Spleen (tissue), 7 donors: ENCODE measurements at regions not wholly inside any gene's neighbourhood (a gene's known extent, or its start where the extent isn't known, plus 50 kb on each side); places are given as distances from the start of the nearest gene placed in this dataset.
"Not testable (repeated sequence)": the region's sequence is repeated elsewhere in the genome, so short reads cannot be mapped to it uniquely, and the experiment has no call there.

Source experiments
- POLR2A ChIP-seq, 3 donors: fragments of 450-650 bp; IDR thresholded peaks; one replicate each; pipeline ENCODE4 v1.5.1; 2017; ENCODE audit warnings: antibody characterized with exemption in 3 of 3, mild to moderate bottlenecking in 1 of 3
- TF ChIP-seq, protein P1 (sequence below), 11 experiments: fragments of 200-600 bp in 7 of 11; fragments of 450-650 bp in 4 of 11; sonication (generic) in 4 of 11; IDR thresholded peaks in 8 of 11; conservative IDR thresholded peaks in 3 of 11; 1 replicate in 7 of 11; 2 replicates in 4 of 11; pipeline versions ENCODE4 v1.4.0 to v1.8.0; 2016 to 2021; ENCODE audit warnings: antibody characterized with exemption in 11 of 11, inconsistent platforms in 4 of 11, mild to moderate bottlenecking in 1 of 11
- donor health status: DM: no; HTN: no; CAD: no; lungs with moderate emphysema.
- donor health status: DM: no; HTN: no; CAD: no.
- donor health status: DM: no; HTN: no; CAD: no.

DNA sequence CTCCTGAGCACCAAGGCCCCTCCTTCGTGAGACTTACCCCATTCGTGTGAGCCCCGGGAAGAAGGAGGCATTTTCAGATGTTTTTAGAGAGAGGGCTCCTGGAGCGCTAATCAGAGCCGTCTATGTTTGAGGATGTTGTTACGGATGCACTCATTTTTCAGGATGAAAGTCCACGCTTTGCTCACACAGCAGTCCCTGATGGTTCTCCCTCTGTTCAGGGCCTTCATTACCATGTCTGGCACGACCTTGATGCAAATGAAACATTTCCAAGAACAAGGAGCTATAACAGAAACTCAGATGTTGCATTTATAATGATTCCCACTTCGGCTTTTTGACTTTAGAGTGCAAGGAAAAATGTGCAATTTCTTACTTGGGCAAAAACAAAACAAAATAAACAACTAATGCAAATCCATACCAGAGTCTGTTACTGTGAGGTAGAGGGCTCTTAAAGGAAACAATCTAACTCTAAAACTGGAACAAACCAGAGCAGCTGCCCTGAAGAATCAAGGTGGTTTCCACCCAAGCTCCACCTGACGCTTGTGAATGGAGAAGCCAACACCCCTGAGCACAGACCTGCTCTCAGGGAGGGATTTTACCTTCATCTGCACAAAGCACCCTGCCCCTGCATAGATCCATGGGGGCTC is 181.7 kb upstream of the FAM240B start:
- TF ChIP-seq, protein P1, sequence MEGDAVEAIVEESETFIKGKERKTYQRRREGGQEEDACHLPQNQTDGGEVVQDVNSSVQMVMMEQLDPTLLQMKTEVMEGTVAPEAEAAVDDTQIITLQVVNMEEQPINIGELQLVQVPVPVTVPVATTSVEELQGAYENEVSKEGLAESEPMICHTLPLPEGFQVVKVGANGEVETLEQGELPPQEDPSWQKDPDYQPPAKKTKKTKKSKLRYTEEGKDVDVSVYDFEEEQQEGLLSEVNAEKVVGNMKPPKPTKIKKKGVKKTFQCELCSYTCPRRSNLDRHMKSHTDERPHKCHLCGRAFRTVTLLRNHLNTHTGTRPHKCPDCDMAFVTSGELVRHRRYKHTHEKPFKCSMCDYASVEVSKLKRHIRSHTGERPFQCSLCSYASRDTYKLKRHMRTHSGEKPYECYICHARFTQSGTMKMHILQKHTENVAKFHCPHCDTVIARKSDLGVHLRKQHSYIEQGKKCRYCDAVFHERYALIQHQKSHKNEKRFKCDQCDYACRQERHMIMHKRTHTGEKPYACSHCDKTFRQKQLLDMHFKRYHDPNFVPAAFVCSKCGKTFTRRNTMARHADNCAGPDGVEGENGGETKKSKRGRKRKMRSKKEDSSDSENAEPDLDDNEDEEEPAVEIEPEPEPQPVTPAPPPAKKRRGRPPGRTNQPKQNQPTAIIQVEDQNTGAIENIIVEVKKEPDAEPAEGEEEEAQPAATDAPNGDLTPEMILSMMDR (IDR thresholded peaks at IDR 0.05 in 8 of 11, conservative IDR thresholded peaks at IDR 0.05 in 3 of 11): not testable (repeated sequence)
- TF ChIP-seq POLR2A (IDR thresholded peaks at IDR 0.05): not testable (repeated sequence)
